Fibroblast of lung (primary cell): ENCODE measurements at regions not wholly inside any gene's neighbourhood (a gene's known extent, or its start where the extent isn't known, plus 50 kb on each side); places are given as distances from the start of the nearest gene placed in this dataset.

Experiments
- DNase-seq, 2 donors: peaks; one replicate each; pipeline versions ENCODE4 v3.0.0 to v3.0.0-alpha.2; 2010; ENCODE audit warnings: low read depth in 2 of 2
- H2AFZ ChIP-seq: 2 replicates; pipeline ENCODE4 v1.5.1; 2012; ENCODE audit warnings: low read length, control low read depth, inconsistent platforms
- H3K27ac ChIP-seq: 2 replicates; pipeline ENCODE4 v1.5.1; 2011; ENCODE audit warnings: low read length, control low read depth; ENCODE audit not compliant: insufficient read depth
- H3K27me3 ChIP-seq: 2 replicates; pipeline ENCODE4 v1.5.1; 2011; ENCODE audit warnings: mild to moderate bottlenecking, low read length; ENCODE audit not compliant: control insufficient read depth, insufficient read depth
- H3K36me3 ChIP-seq: 2 replicates; pipeline ENCODE4 v1.5.1; 2011; ENCODE audit warnings: low read length; ENCODE audit not compliant: control insufficient read depth, insufficient read depth
- H3K4me1 ChIP-seq: 2 replicates; pipeline ENCODE4 v1.5.1; 2011; ENCODE audit warnings: low read length; ENCODE audit not compliant: control insufficient read depth, insufficient read depth; ENCODE audit errors: extremely low read depth
- H3K4me2 ChIP-seq: 2 replicates; pipeline ENCODE4 v1.5.1; 2011; ENCODE audit warnings: low read length, control low read depth; ENCODE audit not compliant: insufficient read depth; ENCODE audit errors: extremely low read depth
- H3K4me3 ChIP-seq, 4 experiments: fragments of 200-600 bp in 1 of 4; sonication (generic) in 1 of 4; replicated peaks in 1 of 4; 2 replicates each; pipeline ENCODE4 v1.5.1; 2011 to 2016; ENCODE audit warnings: low read length in 4 of 4, low read depth in 3 of 4, mild to moderate bottlenecking in 3 of 4, control low read depth in 2 of 4, inconsistent platforms in 1 of 4, mixed read lengths in 1 of 4; ENCODE audit not compliant: insufficient read depth in 1 of 4; ENCODE audit errors: control extremely low read depth in 1 of 4
- H3K79me2 ChIP-seq: 2 replicates; pipeline ENCODE4 v1.5.1; 2012; ENCODE audit warnings: mild to moderate bottlenecking, low read length, inconsistent platforms; ENCODE audit not compliant: control insufficient read depth, insufficient read depth
- H3K9ac ChIP-seq: 2 replicates; pipeline ENCODE4 v1.5.1; 2011; ENCODE audit warnings: mild to moderate bottlenecking, low read length, control low read depth; ENCODE audit not compliant: insufficient read depth
- H3K9me3 ChIP-seq: 2 replicates; pipeline ENCODE4 v1.5.1; 2012; ENCODE audit warnings: low read depth, low read length; ENCODE audit not compliant: control insufficient read depth, insufficient read depth
- H4K20me1 ChIP-seq: 2 replicates; pipeline ENCODE4 v1.5.1; 2011; ENCODE audit warnings: low read length; ENCODE audit not compliant: control insufficient read depth, insufficient read depth; ENCODE audit errors: extremely low read depth
- EZH2 ChIP-seq: IDR thresholded peaks from 2 replicates; pipeline ENCODE4 v1.5.1; 2012; ENCODE audit warnings: low read length, control low read depth, mild to moderate bottlenecking; ENCODE audit errors: missing control alignments
- TF ChIP-seq, protein P1 (sequence below), 2 donors: IDR thresholded peaks in 1 of 2; conservative IDR thresholded peaks in 1 of 2; 1 replicate in 1 of 2; 2 replicates in 1 of 2; pipeline ENCODE4 v1.5.1; 2011 to 2012; ENCODE audit warnings: low read length in 2 of 2, control low read depth in 1 of 2, inconsistent platforms in 1 of 2, low read depth in 1 of 2, mild to moderate bottlenecking in 1 of 2

GRCh38 chr21:28299946-28300345 lies 692.7 kb downstream of the LTN1 start:
- TF ChIP-seq, protein P1, sequence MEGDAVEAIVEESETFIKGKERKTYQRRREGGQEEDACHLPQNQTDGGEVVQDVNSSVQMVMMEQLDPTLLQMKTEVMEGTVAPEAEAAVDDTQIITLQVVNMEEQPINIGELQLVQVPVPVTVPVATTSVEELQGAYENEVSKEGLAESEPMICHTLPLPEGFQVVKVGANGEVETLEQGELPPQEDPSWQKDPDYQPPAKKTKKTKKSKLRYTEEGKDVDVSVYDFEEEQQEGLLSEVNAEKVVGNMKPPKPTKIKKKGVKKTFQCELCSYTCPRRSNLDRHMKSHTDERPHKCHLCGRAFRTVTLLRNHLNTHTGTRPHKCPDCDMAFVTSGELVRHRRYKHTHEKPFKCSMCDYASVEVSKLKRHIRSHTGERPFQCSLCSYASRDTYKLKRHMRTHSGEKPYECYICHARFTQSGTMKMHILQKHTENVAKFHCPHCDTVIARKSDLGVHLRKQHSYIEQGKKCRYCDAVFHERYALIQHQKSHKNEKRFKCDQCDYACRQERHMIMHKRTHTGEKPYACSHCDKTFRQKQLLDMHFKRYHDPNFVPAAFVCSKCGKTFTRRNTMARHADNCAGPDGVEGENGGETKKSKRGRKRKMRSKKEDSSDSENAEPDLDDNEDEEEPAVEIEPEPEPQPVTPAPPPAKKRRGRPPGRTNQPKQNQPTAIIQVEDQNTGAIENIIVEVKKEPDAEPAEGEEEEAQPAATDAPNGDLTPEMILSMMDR (conservative IDR thresholded peaks at IDR 0.05 in 1 of 2, IDR thresholded peaks at IDR 0.05 in 1 of 2; ENCODE audit: low read depth in 1 of 2, low read length in 2 of 2), result no peak
- TF ChIP-seq EZH2, result no peak
- H3K27me3 ChIP-seq, result no peaks in the 10 kb centered on the region
- no peaks in the 10 kb centered on the region for H3K79me2 ChIP-seq
- H4K20me1 ChIP-seq, result no peaks in the 10 kb centered on the region
- H3K4me1 ChIP-seq, result no peaks in the 10 kb centered on the region
- H3K36me3 ChIP-seq, result no peaks in the 10 kb centered on the region
- H3K9me3 ChIP-seq, result no peaks in the 10 kb centered on the region
- H3K4me2 ChIP-seq, result no peak overlapping the region
- H2AFZ ChIP-seq, result no peak overlapping the region
- no peak for DNase-seq
- no peak overlapping the region for H3K27ac ChIP-seq
- no peak overlapping the region for H3K4me3 ChIP-seq
- H3K9ac ChIP-seq, result no peak overlapping the region

- DNase-seq, result peak in 1 of 2 donors; percentile 77
- Histone ChIP-seq H3K4me2 (no peak overlapping the region), H3K79me2 (no peaks in the 10 kb centered on the region)
Measured at GRCh38 chr21:28298251-28298672, 694.4 kb downstream of the LTN1 start.

DNA sequence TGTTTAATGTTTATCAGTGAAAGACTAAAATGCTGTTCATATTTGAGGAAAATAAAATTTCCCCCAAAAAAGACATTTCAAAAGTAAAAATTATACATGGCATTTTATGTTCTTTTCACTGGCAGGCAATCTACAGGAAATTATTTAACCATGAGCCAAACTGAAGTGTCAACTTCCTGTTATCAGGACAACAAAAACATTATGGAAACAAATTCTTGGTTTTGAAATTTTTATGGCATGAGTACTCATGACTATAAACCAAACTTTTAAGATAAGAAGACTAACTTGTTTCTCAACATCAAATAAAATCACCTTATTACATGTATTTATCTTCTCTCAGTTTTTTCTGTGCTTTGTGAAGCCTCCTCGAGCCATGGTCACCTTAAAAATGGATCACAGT lies 698.6 kb downstream of the LTN1 start:
- Histone ChIP-seq H3K79me2 (no peaks in the 10 kb centered on the region), H3K9me3 (no peaks in the 10 kb centered on the region), H2AFZ (no peak overlapping the region), H3K4me2 (no peak overlapping the region), H3K9ac (no peak overlapping the region), H3K27ac (no peak overlapping the region), H3K27me3 (no peaks in the 10 kb centered on the region), H3K36me3 (no peaks in the 10 kb centered on the region), H3K4me3 (no peak overlapping the region), H4K20me1 (no peaks in the 10 kb centered on the region), H3K4me1 (no peaks in the 10 kb centered on the region)
- no peak for TF ChIP-seq EZH2
- TF ChIP-seq, protein P1 (conservative IDR thresholded peaks at IDR 0.05 in 1 of 2, IDR thresholded peaks at IDR 0.05 in 1 of 2; ENCODE audit: low read depth in 1 of 2, low read length in 2 of 2), result no peak
- peak; percentile 42 to 59 for DNase-seq

More at GRCh38 chr21:28298251-28298672, 694.4 kb downstream of the LTN1 start:
- Histone ChIP-seq H3K36me3 (no peaks in the 10 kb centered on the region), H2AFZ (peak overlapping the region; percentile 28), H3K27ac (no peak overlapping the region), H3K4me3 (no peak overlapping the region), H3K4me1 (no peaks in the 10 kb centered on the region), H3K9ac (no peak overlapping the region), H3K27me3 (no peaks in the 10 kb centered on the region), H3K9me3 (no peaks in the 10 kb centered on the region), H4K20me1 (no peaks in the 10 kb centered on the region)
- TF ChIP-seq EZH2, result no peak
- TF ChIP-seq, protein P1 (conservative IDR thresholded peaks at IDR 0.05 in 1 of 2, IDR thresholded peaks at IDR 0.05 in 1 of 2; ENCODE audit: low read depth in 1 of 2, low read length in 2 of 2), result no peak
